Esophagus (tissue), 2 donors: ENCODE measurements at regions not wholly inside any gene's neighbourhood (a gene's known extent, or its start where the extent isn't known, plus 50 kb on each side); places are given as distances from the start of the nearest gene placed in this dataset.

Experiments used
- H3K27ac ChIP-seq, 2 donors: one replicate each; pipeline ENCODE4 v1.5.1; 2013; ENCODE audit warnings: low read depth in 2 of 2, mild to moderate bottlenecking in 2 of 2, inconsistent platforms in 1 of 2, low read length in 1 of 2, moderate library complexity in 1 of 2
- H3K27me3 ChIP-seq, 2 donors: one replicate each; pipeline ENCODE4 v1.6.1; 2013; ENCODE audit warnings: low read length in 2 of 2, control low read depth in 1 of 2, mild to moderate bottlenecking in 1 of 2; ENCODE audit not compliant: insufficient read depth in 2 of 2, control insufficient read depth in 1 of 2
- H3K36me3 ChIP-seq, 2 donors: one replicate each; pipeline ENCODE4 v1.6.1; 2013; ENCODE audit warnings: low read length in 1 of 2; ENCODE audit not compliant: control insufficient read depth in 2 of 2, insufficient read depth in 2 of 2
- H3K4me1 ChIP-seq, 2 donors: one replicate each; pipeline ENCODE4 v1.6.1; 2013; ENCODE audit warnings: low read length in 1 of 2; ENCODE audit not compliant: control insufficient read depth in 2 of 2, insufficient read depth in 2 of 2
- H3K4me3 ChIP-seq, 2 donors: one replicate each; pipeline ENCODE4 v1.5.1; 2013; ENCODE audit warnings: low read length in 2 of 2, mild to moderate bottlenecking in 2 of 2, low read depth in 1 of 2, moderate library complexity in 1 of 2
- H3K9me3 ChIP-seq, 2 donors: one replicate each; pipeline ENCODE4 v1.6.1; 2013; ENCODE audit warnings: mild to moderate bottlenecking in 2 of 2, low read depth in 1 of 2, low read length in 1 of 2, moderate library complexity in 1 of 2; ENCODE audit not compliant: control insufficient read depth in 2 of 2, insufficient read depth in 1 of 2
- WGBS, 2 donors: extraction: QIAGEN DNeasy Blood & Tissue Kit; methylation state at CpG; one replicate each; pipeline ENCODE4 v1.1.7; 2013; 5-methylcytosine and 5-hydroxymethylcytosine counted together
- donor health status: healthy with polysubstance abuse.
- donor health status: Bipolar disorder and iron deficiency.

DNA sequence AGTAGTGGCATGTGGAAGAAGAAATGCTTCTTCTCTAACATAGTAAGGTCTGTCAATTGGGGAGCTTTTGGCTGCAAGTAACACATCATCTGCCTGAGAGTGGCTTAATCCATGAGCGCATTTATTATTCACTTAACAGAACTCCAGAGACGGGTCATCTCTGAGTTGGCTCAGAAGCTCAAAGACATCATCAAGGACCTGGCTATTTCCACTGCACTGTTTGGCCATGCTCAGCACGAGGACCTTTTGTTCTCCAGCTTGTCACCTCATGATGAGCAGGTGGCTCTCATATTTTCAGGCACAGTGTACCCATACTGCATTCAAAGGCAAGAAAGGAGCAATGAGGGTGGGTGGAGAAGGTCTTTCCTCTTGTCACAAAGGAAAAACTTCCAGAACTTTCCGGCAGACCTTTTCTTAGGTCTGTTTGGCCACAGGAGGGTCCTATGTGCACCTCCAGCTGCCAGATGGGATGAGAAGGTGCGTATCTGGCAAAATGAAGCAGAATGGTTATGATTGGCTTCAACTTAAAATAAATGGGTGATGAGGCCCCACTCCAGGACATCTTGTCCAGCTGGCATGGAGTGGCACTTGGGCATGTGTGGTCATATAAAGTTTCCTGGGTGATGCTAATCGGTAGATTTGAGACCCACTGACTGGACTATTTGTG is 55.6 kb upstream of the SHH start:
- H3K27me3 ChIP-seq, result peaks cover 3 to 6% of the 10 kb centered on the region in 2 donors

DNA sequence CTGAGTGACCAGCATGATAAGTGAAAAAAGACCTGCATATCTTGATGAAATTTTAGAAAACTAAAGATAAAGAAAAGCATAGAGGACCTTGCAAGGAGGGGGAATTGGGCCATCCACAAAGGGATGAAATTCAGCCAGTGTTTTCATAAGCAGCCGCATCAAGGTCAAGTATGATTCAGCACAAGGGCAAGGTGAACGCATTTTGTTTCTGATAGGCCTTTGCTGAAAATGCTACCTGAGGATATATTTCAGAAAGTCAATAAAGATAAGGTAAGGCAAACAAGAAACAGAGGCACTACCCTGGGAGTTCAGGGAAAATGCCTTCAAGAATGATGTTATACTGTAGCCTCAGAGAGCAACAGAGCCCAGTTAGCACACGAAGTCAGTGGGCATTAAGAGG is 55.0 kb upstream of the SHH start:
- H3K4me1 ChIP-seq, result peaks cover 0 to 3% of the 10 kb centered on the region in 2 donors
- no peaks in the 10 kb centered on the region for H3K36me3 ChIP-seq
- no peaks in the 10 kb centered on the region for H3K9me3 ChIP-seq
- peaks cover 3 to 6% of the 10 kb centered on the region in 2 donors for H3K27me3 ChIP-seq
- no peak overlapping the region for H3K4me3 ChIP-seq
- H3K27ac ChIP-seq, result no peak overlapping the region
- 65 to 79% methylated on average over 3 of the region's 3 CpGs for WGBS, 2 donors

More for the DNA sequence above, 55.6 kb upstream of the SHH start:
- Histone ChIP-seq H3K36me3 (no peaks in the 10 kb centered on the region), H3K4me3 (no peak overlapping the region), H3K4me1 (no peaks in the 10 kb centered on the region), H3K9me3 (no peaks in the 10 kb centered on the region), H3K27ac (no peak overlapping the region)
- 75 to 87% methylated on average over 6 of the region's 6 CpGs for WGBS, 2 donors

- Histone ChIP-seq H3K27ac (no peak overlapping the region), H3K9me3 (no peaks in the 10 kb centered on the region), H3K4me3 (no peak overlapping the region), H3K36me3 (no peaks in the 10 kb centered on the region), H3K4me1 (peaks cover under 1 to 5% of the 10 kb centered on the region in 2 donors), H3K27me3 (peaks cover 3 to 6% of the 10 kb centered on the region in 2 donors)
- WGBS, 2 donors, result 40 to 46% methylated on average over 18 to 19 of the region's 19 CpGs
Observed at GRCh38 chr7:155865830-155866525, 53.7 kb upstream of the SHH start.

DNA sequence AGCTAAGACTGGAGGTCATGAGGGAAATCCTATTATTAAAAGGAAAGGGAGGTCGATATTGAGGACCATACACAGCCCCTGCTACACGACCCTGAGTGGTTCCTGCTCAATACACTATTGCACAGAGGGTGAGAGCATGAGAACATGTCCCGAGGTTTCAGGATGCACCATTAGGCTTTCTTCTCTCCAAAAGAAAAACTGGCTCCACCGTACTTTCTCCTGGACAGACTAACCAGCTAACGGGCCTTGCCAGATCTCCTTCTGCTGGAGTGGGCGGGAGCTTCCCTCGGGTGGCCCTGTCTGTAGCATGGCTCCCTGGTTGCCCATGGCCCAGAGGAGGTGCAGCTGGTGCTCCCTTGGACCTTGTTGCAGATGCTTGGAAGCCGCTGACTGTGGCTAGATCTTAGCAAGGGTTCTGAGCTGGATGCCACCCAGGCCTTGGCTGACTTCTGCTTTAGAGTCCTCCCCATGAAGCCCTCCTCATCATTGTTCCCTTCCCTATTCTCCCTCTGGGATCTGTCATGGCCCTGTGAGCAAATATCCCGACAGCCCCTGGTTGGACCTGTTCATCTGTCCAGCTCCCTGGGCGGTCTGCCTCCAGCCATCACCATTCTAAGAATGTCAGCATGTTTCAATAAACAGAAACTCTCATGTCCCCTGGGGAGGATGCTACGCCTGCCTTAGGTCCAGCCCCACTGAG is 52.9 kb upstream of the SHH start:
- Histone ChIP-seq H3K27me3 (peaks cover 3 to 6% of the 10 kb centered on the region in 2 donors), H3K4me1 (peaks cover 3 to 5% of the 10 kb centered on the region in 2 donors), H3K4me3 (no peak overlapping the region), H3K9me3 (no peaks in the 10 kb centered on the region), H3K27ac (no peak overlapping the region), H3K36me3 (no peaks in the 10 kb centered on the region)
- 81 to 83% methylated on average over 11 of the region's 11 CpGs for WGBS, 2 donors

DNA sequence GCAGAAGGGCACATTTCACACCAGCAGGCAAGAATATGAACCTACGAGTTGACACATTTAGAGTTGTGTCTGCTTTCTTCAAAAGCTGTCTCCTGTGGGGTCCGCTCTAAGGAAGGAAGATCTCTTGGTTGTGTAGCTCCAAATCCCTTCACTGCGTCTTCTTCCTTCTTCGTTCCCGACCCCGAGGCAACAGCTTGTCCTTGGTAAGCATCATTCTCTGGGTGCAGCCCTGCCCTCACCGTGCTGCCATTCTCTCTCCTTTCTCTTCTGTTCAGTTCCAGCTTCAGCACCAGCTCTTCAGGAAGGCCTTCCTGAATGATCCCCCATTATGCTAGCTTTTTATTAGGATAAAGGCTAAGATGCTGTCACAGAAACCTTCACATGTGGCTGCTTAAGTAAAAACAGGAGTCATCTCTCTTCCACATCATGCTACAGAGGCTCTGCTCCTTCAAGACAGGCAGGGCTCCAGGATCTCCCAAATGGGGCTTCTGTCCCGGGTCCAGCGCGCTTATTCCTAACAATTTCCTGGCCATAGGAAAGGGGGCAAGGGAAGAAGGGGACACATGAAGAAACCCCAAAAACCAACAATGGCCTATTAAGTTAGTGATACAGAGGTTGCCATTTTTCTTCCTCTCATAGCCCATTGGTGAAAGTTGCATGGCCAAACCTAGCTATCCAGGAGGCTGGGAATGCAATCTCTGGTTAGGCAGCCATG is 52.2 kb upstream of the SHH start:
- WGBS, 2 donors, result 87 to 88% methylated on average over 10 of the region's 10 CpGs
- H3K27me3 ChIP-seq, result peaks cover 3 to 6% of the 10 kb centered on the region in 2 donors
- H3K4me3 ChIP-seq, result no peak overlapping the region
- H3K4me1 ChIP-seq, result peaks cover 3 to 5% of the 10 kb centered on the region in 2 donors
- no peaks in the 10 kb centered on the region for H3K9me3 ChIP-seq
- no peak overlapping the region for H3K27ac ChIP-seq
- no peaks in the 10 kb centered on the region for H3K36me3 ChIP-seq

DNA sequence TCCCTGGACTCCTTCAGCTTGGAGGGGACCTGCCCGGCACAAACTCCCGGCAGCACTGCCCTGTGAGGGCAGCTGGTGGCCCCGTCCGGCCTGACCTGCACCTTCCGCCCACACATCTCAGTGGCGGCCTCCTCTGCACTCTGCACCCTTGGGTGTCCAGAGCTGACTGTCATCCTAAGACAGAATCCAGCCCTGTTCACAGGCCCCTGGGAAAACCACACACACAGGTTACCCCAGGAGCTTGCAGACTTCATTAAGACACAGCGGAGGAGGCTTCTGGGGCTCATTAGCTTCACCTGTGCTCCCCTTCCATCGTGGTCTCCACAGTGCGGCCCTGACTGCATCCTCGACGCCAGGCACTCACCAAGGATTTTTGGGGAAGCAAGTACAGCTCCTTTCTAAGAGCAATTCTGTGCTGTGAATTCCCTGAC is 51.5 kb upstream of the SHH start:
- 92 to 93% methylated on average over 11 of the region's 11 CpGs for WGBS, 2 donors
- no peak overlapping the region for H3K4me3 ChIP-seq
- no peaks in the 10 kb centered on the region for H3K9me3 ChIP-seq
- H3K4me1 ChIP-seq, result peaks cover 3 to 5% of the 10 kb centered on the region in 2 donors
- H3K36me3 ChIP-seq, result no peaks in the 10 kb centered on the region
- H3K27ac ChIP-seq, result no peak overlapping the region
- peaks cover 3 to 6% of the 10 kb centered on the region in 2 donors for H3K27me3 ChIP-seq

DNA sequence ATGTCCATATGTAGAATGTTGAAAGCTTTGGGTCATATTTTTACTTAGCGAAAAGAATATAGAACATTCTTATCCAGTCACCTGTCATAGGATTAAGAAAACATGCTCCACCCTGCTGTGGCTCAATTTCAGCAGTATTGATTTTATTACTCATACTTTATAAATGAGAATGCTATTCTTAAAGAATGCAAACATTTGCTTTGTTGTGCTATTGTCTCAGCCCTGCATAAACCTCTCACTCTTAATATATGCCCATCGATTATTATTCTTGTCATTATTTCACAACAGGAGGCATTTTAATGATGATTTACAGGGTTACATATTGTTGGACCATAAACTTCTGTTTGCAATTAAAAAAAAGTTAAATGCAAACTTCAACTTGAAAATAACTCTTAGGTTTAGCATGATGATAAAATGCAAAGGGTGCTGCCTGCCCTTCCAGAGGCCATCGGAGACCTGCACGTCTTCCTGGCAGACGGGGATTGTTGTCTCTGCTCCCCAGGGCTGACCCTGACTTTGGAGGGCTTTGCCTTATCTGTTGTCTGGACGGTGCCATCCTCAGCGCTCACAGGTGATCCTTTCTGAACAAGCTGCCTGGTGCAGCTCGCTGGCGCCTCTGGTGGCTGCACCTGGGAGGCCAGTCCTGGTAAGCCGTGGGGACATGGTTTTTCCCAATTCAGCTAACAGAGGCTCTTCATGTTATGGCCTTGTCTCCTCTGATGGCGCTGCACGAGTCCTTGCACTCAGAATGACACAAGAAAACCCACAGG is 50.0 kb upstream of the SHH start:
- no peaks in the 10 kb centered on the region for H3K9me3 ChIP-seq
- no peak overlapping the region for H3K4me3 ChIP-seq
- peaks cover 3 to 5% of the 10 kb centered on the region in 2 donors for H3K4me1 ChIP-seq
- peaks cover 3 to 6% of the 10 kb centered on the region in 2 donors for H3K27me3 ChIP-seq
- H3K36me3 ChIP-seq, result no peaks in the 10 kb centered on the region
- no peak overlapping the region for H3K27ac ChIP-seq
- WGBS, 2 donors, result 66 to 74% methylated on average over 12 of the region's 12 CpGs
